GM12878 (cell line): ENCODE measurements at regions not wholly inside any gene's neighbourhood (a gene's known extent, or its start where the extent isn't known, plus 50 kb on each side); places are given as distances from the start of the nearest gene placed in this dataset.

Experiments used
- ATAC-seq: fragments of 200-7000 bp; cut with Tn5 transposase; 3 replicates; pipeline ENCODE4 v1.9.1; 2020; ENCODE audit warnings: mild to moderate bottlenecking, moderate library complexity
- BruUV-seq: library from RNA; stranded (reverse); fragments of 400-500 nt; replicated peaks from 2 replicates; lab custom pipeline; 2021; lab: Mats Ljungman, UMichigan
- CTCF ChIA-PET: fragments of 300-600 bp; sonication (Branson Sonifier 250); formaldehyde crosslinking; extraction: SDS; loops from one replicate; lab custom pipeline; 2021; ENCODE audit warnings: inconsistent platforms; lab: Yijun Ruan, JAX
- POLR2A ChIA-PET: fragments of 350-600 bp; formaldehyde crosslinking; extraction: SDS; loops from one replicate; lab custom pipeline; 2021; ENCODE audit warnings: inconsistent platforms; lab: Charles Lee
- RAD21 ChIA-PET: fragments of 300-600 bp; sonication (Branson Sonifier 250); formaldehyde crosslinking; loops from one replicate; lab custom pipeline; 2023; ENCODE audit warnings: antibody characterized with exemption; ENCODE audit not compliant: unreplicated experiment; lab: Charles Lee
- SMC1A ChIA-PET: fragments of 300-600 bp; sonication (Branson Sonifier 250); formaldehyde crosslinking; loops from one replicate; lab custom pipeline; 2023; ENCODE audit not compliant: unreplicated experiment, uncharacterized antibody; lab: Charles Lee
- DNase-seq: peaks from one replicate; pipeline ENCODE4 v3.0.0-alpha.2; 2011; ENCODE audit warnings: low read depth, low spot score
- FAIRE-seq: peaks from 3 replicates; lab custom pipeline; 2011; peaks lifted over from hg19 to GRCh38; lab: Jason Lieb, UNC
- H2AFZ ChIP-seq: 2 replicates; pipeline ENCODE4 v1.6.0; 2011; ENCODE audit warnings: low read depth, low read length, control low read depth; ENCODE audit not compliant: control insufficient read depth
- H3K27ac ChIP-seq: 2 replicates; pipeline ENCODE4 v1.5.1; 2011; ENCODE audit warnings: control low read depth; ENCODE audit not compliant: control insufficient read depth, insufficient read depth
- H3K27me3 ChIP-seq, 2 experiments: replicated peaks in 1 of 2; 2 replicates each; pipeline versions ENCODE4 v1.6.0 to v1.6.1; 2011; ENCODE audit warnings: low read length in 1 of 2; ENCODE audit not compliant: control insufficient read depth in 2 of 2, insufficient read depth in 2 of 2
- H3K36me3 ChIP-seq, 2 experiments: 2 replicates each; pipeline ENCODE4 v1.5.1; 2011; ENCODE audit warnings: low read length in 1 of 2; ENCODE audit not compliant: control insufficient read depth in 2 of 2, insufficient read depth in 2 of 2
- H3K4me1 ChIP-seq: 2 replicates; pipeline ENCODE4 v1.6.1; 2011; ENCODE audit warnings: mild to moderate bottlenecking, low read length, moderate library complexity, mixed read lengths; ENCODE audit not compliant: control insufficient read depth, insufficient read depth
- H3K4me2 ChIP-seq: 2 replicates; pipeline ENCODE4 v1.6.0; 2011; ENCODE audit warnings: control low read depth; ENCODE audit not compliant: control insufficient read depth, insufficient read depth
- H3K4me3 ChIP-seq: fragments of 200-600 bp; sonication (generic); 2 replicates; pipeline ENCODE4 v1.5.1; 2016
- H3K79me2 ChIP-seq: 2 replicates; pipeline ENCODE4 v1.6.0; 2011; ENCODE audit warnings: low read length; ENCODE audit not compliant: control insufficient read depth, insufficient read depth
- H3K9ac ChIP-seq: 2 replicates; pipeline ENCODE4 v1.8.0; 2011; ENCODE audit warnings: low read length, control low read depth, mixed read lengths; ENCODE audit not compliant: control insufficient read depth, insufficient read depth
- H3K9me3 ChIP-seq: replicated peaks from 3 replicates; pipeline ENCODE4 v1.5.1; 2011; ENCODE audit warnings: mild to moderate bottlenecking, low read length; ENCODE audit not compliant: control insufficient read depth, insufficient read depth
- H4K20me1 ChIP-seq: 2 replicates; pipeline ENCODE4 v1.6.0; 2011; ENCODE audit not compliant: control insufficient read depth, insufficient read depth
- ATF2 ChIP-seq: IDR thresholded peaks from 2 replicates; pipeline ENCODE4 v1.6.1; 2012; ENCODE audit warnings: low read length, inconsistent platforms
- ETV6 ChIP-seq, 2 experiments: fragments of 450-650 bp in 1 of 2; IDR thresholded peaks in 1 of 2; conservative IDR thresholded peaks in 1 of 2; 2 replicates each; pipeline ENCODE4 v1.6.1; 2014; ENCODE audit warnings: antibody characterized with exemption in 1 of 2, borderline replicate concordance in 1 of 2, low read depth in 1 of 2, mild to moderate bottlenecking in 1 of 2, moderate library complexity in 1 of 2
- FOXM1 ChIP-seq: IDR thresholded peaks from 2 replicates; pipeline ENCODE4 v1.6.1; 2012; ENCODE audit warnings: low read depth, mild to moderate bottlenecking, inconsistent platforms, low read length, moderate library complexity
- PKNOX1 ChIP-seq: fragments of 450-650 bp; IDR thresholded peaks from 2 replicates; pipeline ENCODE4 v1.6.1; 2016; ENCODE audit warnings: mild to moderate bottlenecking
- RAD51 ChIP-seq: fragments of 450-650 bp; IDR thresholded peaks from 2 replicates; pipeline ENCODE4 v1.6.1; 2016; ENCODE audit warnings: moderate library complexity, mild to moderate bottlenecking, inconsistent platforms
- RBBP5 ChIP-seq: fragments of 200-600 bp; sonication (generic); conservative IDR thresholded peaks from 2 replicates; pipeline ENCODE4 v1.6.1; 2016
- RUNX3 ChIP-seq: IDR thresholded peaks from 2 replicates; pipeline ENCODE4 v1.6.1; 2012; ENCODE audit warnings: low read length, inconsistent platforms
- SIN3A ChIP-seq: IDR thresholded peaks from 2 replicates; pipeline ENCODE4 v1.6.1; 2012; ENCODE audit warnings: low read depth, low read length, improper control_type of control experiment
- SPI1 ChIP-seq: IDR thresholded peaks from 2 replicates; pipeline ENCODE4 v1.6.1; 2011; ENCODE audit warnings: low read depth, mild to moderate bottlenecking, low read length, moderate library complexity, borderline replicate concordance; ENCODE audit not compliant: insufficient read depth
- WGBS: methylation state at CpG from one replicate; pipeline ENCODE4 v1.1.6; 2016; ENCODE audit warnings: low lambda C conversion rate; ENCODE audit not compliant: insufficient replicate concordance, insufficient coverage; ENCODE audit errors: missing lambda C conversion rate; 5-methylcytosine and 5-hydroxymethylcytosine counted together
- in situ Hi-C: fragments of 300-500 bp; cut with MboI; formaldehyde crosslinking; loops from 9 replicates; pipeline ENCODE4 v1.14.3; 2018; ENCODE audit warnings: mixed read lengths
- intact Hi-C: fragments of 100-400 bp; cut with micrococcal nuclease; formaldehyde crosslinking; loops from one replicate; pipeline ENCODE4 v1.14.2; 2022; ENCODE audit not compliant: unreplicated experiment

GRCh38 chr5:24831989-24832388, 187.2 kb upstream of the CDH10 start:
- intact Hi-C loops (no loop called here), in situ Hi-C loops (no loop called here)
- ChIA-PET POLR2A (no interaction called here), CTCF (interaction anchor here (0.6 kb wide), 1 partner anchor 45 kb away, joined by 3 read pairs; no protein-coding TSS in a partner anchor), RAD21 (no interaction called here), SMC1A (no interaction called here)
- Histone ChIP-seq H4K20me1 (no peaks in the 10 kb centered on the region), H2AFZ (no peak overlapping the region), H3K27me3 (no peaks in the 10 kb centered on the region), H3K9me3 (no peaks in the 10 kb centered on the region), H3K4me2 (no peak overlapping the region), H3K27ac (no peak overlapping the region), H3K79me2 (no peaks in the 10 kb centered on the region), H3K36me3 (no peaks in the 10 kb centered on the region), H3K9ac (no peak overlapping the region), H3K4me1 (no peaks in the 10 kb centered on the region), H3K4me3 (no peak overlapping the region)
- 34% methylated on average over 5 of the region's 5 CpGs for WGBS
- ATAC-seq (no peak), DNase-seq (no peak), FAIRE-seq (no peak)
- no peak for TF ChIP-seq FOXM1
- TF ChIP-seq RBBP5, result no peak
- TF ChIP-seq RUNX3, result no peak
- no peak for TF ChIP-seq ETV6 (conservative IDR thresholded peaks at IDR 0.05 in 1 of 2, IDR thresholded peaks at IDR 0.05 in 1 of 2; ENCODE audit: borderline replicate concordance in 1 of 2, low read depth in 1 of 2)
- TF ChIP-seq RAD51, result no peak
- BruUV-seq, result no TSS peak

- Histone ChIP-seq H3K4me3 (no peak overlapping the region), H3K79me2 (no peaks in the 10 kb centered on the region), H3K9ac (no peak overlapping the region), H3K9me3 (no peaks in the 10 kb centered on the region), H3K27ac (no peak overlapping the region), H3K4me2 (no peak overlapping the region), H3K36me3 (no peaks in the 10 kb centered on the region), H3K27me3 (no peaks in the 10 kb centered on the region), H4K20me1 (no peaks in the 10 kb centered on the region), H2AFZ (no peak overlapping the region), H3K4me1 (no peaks in the 10 kb centered on the region)
- RAD21 ChIA-PET, result no interaction called here
- no TSS peak for BruUV-seq
- 14% methylated on average over 1 of the region's 1 CpG for WGBS
- intact Hi-C loops (no loop called here), in situ Hi-C loops (no loop called here)
- TF ChIP-seq PKNOX1 (no peak), ATF2 (no peak), SIN3A (no peak), SPI1 (no peak)
- no peak for ATAC-seq
- SMC1A ChIA-PET, result no interaction called here
- POLR2A ChIA-PET, result no interaction called here
- CTCF ChIA-PET, result no interaction called here
- no peak for FAIRE-seq
- no peak for DNase-seq
Observed at GRCh38 chr5:24823625-24824024, 178.8 kb upstream of the CDH10 start.
